BJ (cell line): ENCODE measurements at regions not wholly inside any gene's neighbourhood (a gene's known extent, or its start where the extent isn't known, plus 50 kb on each side); places are given as distances from the start of the nearest gene placed in this dataset.

Experiments used
- CTCF ChIA-PET: fragments of 350-600 bp; formaldehyde crosslinking; extraction: SDS; loops from one replicate; lab custom pipeline; 2021; ENCODE audit warnings: antibody characterized with exemption, inconsistent platforms; lab: Yijun Ruan, JAX
- POLR2A ChIA-PET: fragments of 300-600 bp; sonication (Branson Sonifier 250); formaldehyde crosslinking; extraction: SDS; loops from one replicate; lab custom pipeline; 2021; ENCODE audit warnings: antibody characterized with exemption; lab: Charles Lee
- DNase-seq: peaks from one replicate; pipeline ENCODE4 v3.0.0-alpha.2; 2011; ENCODE audit warnings: low read depth
- H3K27me3 ChIP-seq: 2 replicates; pipeline ENCODE4 v1.6.0; 2011; ENCODE audit warnings: low read length; ENCODE audit not compliant: control insufficient read depth, insufficient read depth
- H3K36me3 ChIP-seq: 2 replicates; pipeline ENCODE4 v1.5.1; 2011; ENCODE audit warnings: low read length; ENCODE audit not compliant: control insufficient read depth, insufficient read depth
- H3K4me3 ChIP-seq: 2 replicates; pipeline ENCODE4 v1.5.1; 2011; ENCODE audit warnings: low read depth, mild to moderate bottlenecking, control low read depth, low read length
- TF ChIP-seq, protein P1 (sequence below): IDR thresholded peaks from 2 replicates; pipeline ENCODE4 v1.5.1; 2011; ENCODE audit warnings: low read depth, mild to moderate bottlenecking, control low read depth, inconsistent platforms, low read length, moderate library complexity; ENCODE audit not compliant: insufficient read depth

DNA sequence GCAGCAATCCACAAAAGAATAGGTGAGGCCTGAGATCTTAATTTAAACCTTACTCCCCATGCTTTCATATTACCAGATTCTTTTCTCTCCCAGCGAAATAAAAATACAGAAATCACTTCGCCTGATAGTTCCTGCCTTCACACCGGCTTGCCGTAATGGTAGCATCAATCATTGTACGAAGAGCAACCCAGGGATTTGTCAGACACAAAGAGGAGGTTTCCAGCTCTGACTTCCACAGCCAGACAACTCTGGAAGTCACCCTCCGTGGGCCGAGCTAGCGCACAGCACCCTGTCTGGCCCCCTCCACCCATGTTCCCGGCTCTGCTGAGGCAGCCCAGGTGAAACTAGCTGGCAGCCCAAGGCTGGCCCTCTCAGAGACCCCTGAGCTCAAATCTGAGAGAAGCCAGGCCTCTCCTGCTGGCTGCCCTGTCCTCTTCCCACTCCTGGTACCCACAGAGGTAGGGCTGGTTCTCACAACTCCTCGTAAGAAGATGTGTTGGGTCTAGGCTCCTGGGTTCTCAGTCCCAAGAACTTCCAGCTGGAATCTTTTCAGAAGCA lies 156.9 kb upstream of the BNIP2 start:
- CTCF ChIA-PET: no interaction called here
- H3K4me3 ChIP-seq: no peak overlapping the region
- TF ChIP-seq, protein P1, sequence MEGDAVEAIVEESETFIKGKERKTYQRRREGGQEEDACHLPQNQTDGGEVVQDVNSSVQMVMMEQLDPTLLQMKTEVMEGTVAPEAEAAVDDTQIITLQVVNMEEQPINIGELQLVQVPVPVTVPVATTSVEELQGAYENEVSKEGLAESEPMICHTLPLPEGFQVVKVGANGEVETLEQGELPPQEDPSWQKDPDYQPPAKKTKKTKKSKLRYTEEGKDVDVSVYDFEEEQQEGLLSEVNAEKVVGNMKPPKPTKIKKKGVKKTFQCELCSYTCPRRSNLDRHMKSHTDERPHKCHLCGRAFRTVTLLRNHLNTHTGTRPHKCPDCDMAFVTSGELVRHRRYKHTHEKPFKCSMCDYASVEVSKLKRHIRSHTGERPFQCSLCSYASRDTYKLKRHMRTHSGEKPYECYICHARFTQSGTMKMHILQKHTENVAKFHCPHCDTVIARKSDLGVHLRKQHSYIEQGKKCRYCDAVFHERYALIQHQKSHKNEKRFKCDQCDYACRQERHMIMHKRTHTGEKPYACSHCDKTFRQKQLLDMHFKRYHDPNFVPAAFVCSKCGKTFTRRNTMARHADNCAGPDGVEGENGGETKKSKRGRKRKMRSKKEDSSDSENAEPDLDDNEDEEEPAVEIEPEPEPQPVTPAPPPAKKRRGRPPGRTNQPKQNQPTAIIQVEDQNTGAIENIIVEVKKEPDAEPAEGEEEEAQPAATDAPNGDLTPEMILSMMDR: no peak

DNA sequence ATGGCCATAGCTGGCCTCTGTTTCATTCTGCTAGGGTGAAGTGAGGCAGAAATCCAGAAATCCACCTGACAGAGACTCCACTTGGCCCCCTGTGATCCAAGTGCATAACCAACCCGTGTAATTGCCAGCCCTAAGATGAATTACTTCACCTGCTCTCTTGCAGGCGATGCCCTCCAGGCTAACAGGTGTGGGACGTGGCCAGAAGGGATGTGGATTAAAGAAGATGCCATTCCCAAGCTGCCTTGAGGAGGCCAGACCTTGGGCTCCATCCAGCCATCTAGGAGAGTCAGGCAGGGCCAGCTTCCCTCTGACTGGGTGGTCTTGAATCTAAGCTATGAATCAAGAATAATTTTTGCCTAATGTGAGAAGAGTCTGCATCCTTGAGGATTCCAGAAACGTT lies 154.5 kb upstream of the BNIP2 start:
- ChIA-PET POLR2A (no interaction called here), CTCF (no interaction called here)
- Histone ChIP-seq H3K4me3 (no peak overlapping the region), H3K36me3 (no peaks in the 10 kb centered on the region), H3K27me3 (no peaks in the 10 kb centered on the region)
- no peak for DNase-seq
- TF ChIP-seq, protein P1: no peak

More for the DNA sequence above, 156.9 kb upstream of the BNIP2 start:
- no peaks in the 10 kb centered on the region for H3K27me3 ChIP-seq
- POLR2A ChIA-PET: no interaction called here
- no peak for DNase-seq
- H3K36me3 ChIP-seq: no peaks in the 10 kb centered on the region

DNA sequence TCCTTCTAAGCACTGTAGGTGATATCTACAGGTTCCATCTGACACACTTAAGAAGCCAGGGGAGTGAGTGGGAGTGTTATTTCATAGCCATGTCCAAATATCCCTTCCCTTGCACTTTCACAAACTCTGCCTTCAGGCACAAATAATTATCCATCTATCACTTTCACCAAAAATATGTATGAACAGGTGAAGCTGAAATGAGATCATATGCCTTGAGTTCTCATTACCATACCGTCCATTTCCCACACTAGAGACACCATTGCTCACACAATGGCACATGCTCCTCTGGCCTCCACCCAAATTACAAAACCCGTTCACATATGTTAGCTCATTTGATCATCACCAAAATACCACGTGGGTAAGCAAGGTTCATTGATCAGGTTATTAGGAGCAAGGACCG lies 151.9 kb upstream of the BNIP2 start:
- no peaks in the 10 kb centered on the region for H3K36me3 ChIP-seq
- DNase-seq: no peak
- TF ChIP-seq, protein P1: no peak
- no peaks in the 10 kb centered on the region for H3K27me3 ChIP-seq
- POLR2A ChIA-PET: no interaction called here
- H3K4me3 ChIP-seq: no peak overlapping the region
- CTCF ChIA-PET: interaction anchor here (1.5 kb wide), 1 partner anchor 10 kb away, joined by 5 read pairs; no protein-coding TSS in a partner anchor

DNA sequence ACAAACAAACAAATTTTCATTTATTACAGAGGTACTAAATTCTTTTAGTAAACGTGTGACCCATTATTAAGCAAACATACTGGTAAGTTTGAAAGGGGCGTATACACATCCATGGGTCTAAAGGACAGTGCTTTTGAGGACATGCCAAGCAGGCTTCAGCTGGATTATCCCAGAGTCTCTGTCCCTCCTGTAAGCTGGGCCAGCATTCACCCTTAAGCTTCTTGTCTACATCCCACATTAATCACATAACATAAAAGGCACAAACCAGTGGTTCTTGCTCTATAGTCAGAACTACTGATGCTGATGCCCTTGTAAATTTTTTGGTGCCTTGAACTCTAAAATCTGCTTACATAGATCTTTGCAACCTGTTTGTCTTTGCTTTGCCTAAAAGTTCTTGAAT lies 150.8 kb upstream of the BNIP2 start:
- Histone ChIP-seq H3K36me3 (no peaks in the 10 kb centered on the region), H3K4me3 (no peak overlapping the region), H3K27me3 (no peaks in the 10 kb centered on the region)
- ChIA-PET POLR2A (no interaction called here), CTCF (interaction anchor here (1.0 kb wide), 1 partner anchor 424 kb away, joined by 4 read pairs; no protein-coding TSS in a partner anchor)
- TF ChIP-seq, protein P1: no peak
- DNase-seq: no peak

DNA sequence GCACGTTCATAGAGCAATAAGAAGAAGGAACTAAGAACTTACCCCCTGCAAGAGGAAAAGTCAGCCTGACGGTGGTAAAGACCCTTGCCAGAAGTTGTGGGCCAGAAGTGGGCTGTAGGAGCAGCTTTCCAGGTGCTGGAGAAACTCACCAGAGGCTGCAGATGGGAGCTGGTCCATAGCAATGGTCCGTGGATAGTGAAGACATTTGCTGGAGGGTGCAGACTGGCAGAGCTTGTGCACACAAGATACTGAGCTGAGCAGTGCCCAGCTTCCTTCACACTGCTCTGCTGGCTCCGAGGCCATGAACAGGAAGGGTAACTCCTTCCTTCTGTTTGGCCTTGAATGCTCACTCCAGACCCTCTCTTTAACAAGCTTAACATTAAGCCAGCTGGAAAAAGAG lies 149.8 kb upstream of the BNIP2 start:
- no peak for DNase-seq
- ChIA-PET CTCF (no interaction called here), POLR2A (no interaction called here)
- Histone ChIP-seq H3K4me3 (no peak overlapping the region), H3K27me3 (no peaks in the 10 kb centered on the region), H3K36me3 (no peaks in the 10 kb centered on the region)
- TF ChIP-seq, protein P1: no peak
